Karpas-422 (cell line): ENCODE measurements at regions not wholly inside any gene's neighbourhood (a gene's known extent, or its start where the extent isn't known, plus 50 kb on each side); places are given as distances from the start of the nearest gene placed in this dataset.

Experiments
- DNase-seq: peaks from one replicate; pipeline ENCODE4 v3.0.0-alpha.2; 2015
- H2AFZ ChIP-seq: fragments of 200-600 bp; sonication (generic); 2 replicates; pipeline ENCODE4 v1.6.1; 2014; ENCODE audit warnings: antibody characterized with exemption, low read length, mixed read lengths
- H3K27ac ChIP-seq: fragments of 200-600 bp; sonication (generic); 2 replicates; pipeline ENCODE4 v1.5.1; 2014; ENCODE audit warnings: mild to moderate bottlenecking, low read length, moderate library complexity
- H3K27me3 ChIP-seq: fragments of 200-600 bp; sonication (generic); 2 replicates; pipeline ENCODE4 v1.6.1; 2014; ENCODE audit warnings: low read length, mixed read lengths
- H3K36me3 ChIP-seq: fragments of 200-600 bp; sonication (generic); 2 replicates; pipeline ENCODE4 v1.6.1; 2014; ENCODE audit warnings: low read length, mixed read lengths; ENCODE audit not compliant: insufficient read depth
- H3K4me1 ChIP-seq: fragments of 200-600 bp; sonication (generic); 2 replicates; pipeline ENCODE4 v1.6.1; 2014; ENCODE audit warnings: mild to moderate bottlenecking, low read length, mixed read lengths
- H3K4me2 ChIP-seq: fragments of 200-600 bp; sonication (generic); 2 replicates; pipeline ENCODE4 v1.6.1; 2014; ENCODE audit warnings: low read length, low read depth, mild to moderate bottlenecking; ENCODE audit not compliant: poor library complexity, severe bottlenecking
- H3K4me3 ChIP-seq: fragments of 200-600 bp; sonication (generic); 2 replicates; pipeline ENCODE4 v1.5.1; 2014; ENCODE audit warnings: mild to moderate bottlenecking, antibody characterized with exemption, low read length, mixed read lengths
- H3K79me2 ChIP-seq: fragments of 200-600 bp; sonication (generic); 2 replicates; pipeline ENCODE4 v1.6.1; 2014; ENCODE audit warnings: mild to moderate bottlenecking, low read length, mixed read lengths
- H3K9ac ChIP-seq: fragments of 200-600 bp; sonication (generic); 2 replicates; pipeline ENCODE4 v1.6.0; 2014; ENCODE audit warnings: low read length
- H3K9me2 ChIP-seq: fragments of 200-600 bp; sonication (generic), shearing (Covaris generic); replicated peaks from 2 replicates; pipeline ENCODE4 v1.6.0; 2014; ENCODE audit warnings: mild to moderate bottlenecking, low read length, moderate library complexity; ENCODE audit not compliant: insufficient read depth
- H3K9me3 ChIP-seq: fragments of 300-700, 200-600 bp; sonication (generic); 2 replicates; pipeline ENCODE4 v1.6.1; 2014; ENCODE audit warnings: low read length, mixed read lengths
- H4K20me1 ChIP-seq: fragments of 200-600 bp; sonication (generic); 2 replicates; pipeline ENCODE4 v1.6.1; 2014; ENCODE audit warnings: mild to moderate bottlenecking, antibody characterized with exemption, low read length, low read depth; ENCODE audit not compliant: insufficient read depth

DNA sequence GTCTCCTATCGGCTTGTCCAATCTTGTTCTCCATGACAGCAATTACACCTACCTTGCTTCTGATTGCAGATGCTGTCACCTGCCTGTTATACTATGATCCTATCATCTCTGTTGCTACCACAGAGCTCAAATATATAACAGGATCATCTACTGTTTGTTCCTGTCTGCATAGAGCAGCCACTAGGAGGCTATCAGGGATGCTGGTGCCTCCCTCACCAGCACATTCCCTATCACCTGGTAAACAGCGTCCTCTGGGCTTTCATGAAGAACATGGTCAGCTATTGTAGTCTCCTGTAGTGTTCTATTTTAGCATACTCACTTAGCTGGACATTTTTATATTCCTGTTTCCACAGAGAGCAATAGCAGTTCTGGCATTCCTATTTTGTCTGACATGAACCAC, 87.8 kb upstream of the FAT3 start:
- H3K79me2 ChIP-seq = no peaks in the 10 kb centered on the region
- H4K20me1 ChIP-seq = no peaks in the 10 kb centered on the region
- no peaks in the 10 kb centered on the region for H3K36me3 ChIP-seq
- no peaks in the 10 kb centered on the region for H3K27me3 ChIP-seq
- no peak overlapping the region for H3K9ac ChIP-seq
- H3K4me3 ChIP-seq = no peak overlapping the region
- H2AFZ ChIP-seq = no peak overlapping the region
- H3K4me2 ChIP-seq = no peak overlapping the region
- H3K4me1 ChIP-seq = no peaks in the 10 kb centered on the region
- no peak for DNase-seq
- no peak overlapping the region for H3K27ac ChIP-seq
- H3K9me2 ChIP-seq = peaks cover 5% of the 10 kb centered on the region; the same call in 1 of the 2 replicates
- peaks cover 45% of the 10 kb centered on the region for H3K9me3 ChIP-seq

DNA sequence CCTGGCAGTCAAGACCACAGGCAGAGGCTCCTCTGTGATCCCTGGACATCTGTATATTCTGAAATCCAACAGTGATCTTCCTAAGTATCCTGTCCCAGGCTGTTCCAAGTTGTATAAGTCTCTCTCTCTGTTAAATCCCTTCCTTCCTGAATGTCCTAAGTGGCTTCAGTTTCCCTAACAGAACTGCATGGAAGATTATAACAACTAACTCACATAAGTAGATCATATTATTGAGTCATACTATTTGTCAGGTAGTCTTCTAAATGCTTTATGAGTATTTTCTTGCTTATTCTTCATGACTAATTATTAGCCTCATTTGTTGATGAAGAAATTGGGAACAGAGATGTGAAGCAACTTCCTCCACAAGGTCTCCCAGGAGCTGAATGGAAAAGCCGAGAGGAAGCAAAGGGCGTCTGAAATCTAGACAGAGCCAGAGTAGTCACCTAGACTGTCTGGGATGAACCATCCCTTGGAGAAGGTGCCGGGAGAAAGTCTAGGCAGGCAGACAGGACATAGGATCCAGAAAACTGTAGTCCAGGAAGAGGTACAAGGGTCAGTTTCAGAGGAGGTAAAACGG, 93.2 kb upstream of the FAT3 start:
- Histone ChIP-seq H3K9me2 (peaks cover 6% of the 10 kb centered on the region; the same call in 1 of the 2 replicates), H3K27me3 (no peaks in the 10 kb centered on the region), H3K27ac (no peak overlapping the region), H3K4me2 (no peak overlapping the region), H2AFZ (no peak overlapping the region), H3K4me1 (no peaks in the 10 kb centered on the region), H3K4me3 (no peak overlapping the region), H3K79me2 (no peaks in the 10 kb centered on the region), H4K20me1 (no peaks in the 10 kb centered on the region), H3K9ac (no peak overlapping the region), H3K9me3 (peaks cover 51% of the 10 kb centered on the region), H3K36me3 (no peaks in the 10 kb centered on the region)
- no peak for DNase-seq

DNA sequence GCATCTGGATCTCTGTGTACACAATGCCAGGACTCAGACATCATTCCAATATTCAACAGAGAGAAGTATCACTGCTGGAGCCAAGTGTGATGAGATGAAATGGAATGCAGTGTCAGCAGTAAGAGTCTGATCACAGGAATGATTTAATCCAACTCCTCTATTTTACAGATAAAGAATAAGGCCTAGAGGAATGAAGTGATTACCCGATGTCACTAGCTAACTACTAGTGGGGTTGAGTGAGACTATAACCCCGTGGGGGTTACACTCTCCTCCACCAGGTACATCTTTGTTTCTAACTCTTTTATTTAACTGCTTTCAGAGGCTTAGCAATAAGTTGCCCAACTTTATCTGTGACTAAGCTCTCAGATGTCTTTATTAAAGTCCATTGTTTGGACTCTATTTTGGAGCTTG, 94.2 kb upstream of the FAT3 start:
- Histone ChIP-seq H2AFZ (no peak overlapping the region), H3K9me2 (peaks cover 6% of the 10 kb centered on the region; the same call in 1 of the 2 replicates), H3K4me1 (no peaks in the 10 kb centered on the region), H3K9ac (no peak overlapping the region), H3K36me3 (no peaks in the 10 kb centered on the region), H3K79me2 (no peaks in the 10 kb centered on the region), H3K4me2 (no peak overlapping the region), H3K4me3 (no peak overlapping the region), H3K9me3 (peaks cover 48% of the 10 kb centered on the region), H3K27me3 (no peaks in the 10 kb centered on the region), H4K20me1 (no peaks in the 10 kb centered on the region), H3K27ac (no peak overlapping the region)
- no peak for DNase-seq

DNA sequence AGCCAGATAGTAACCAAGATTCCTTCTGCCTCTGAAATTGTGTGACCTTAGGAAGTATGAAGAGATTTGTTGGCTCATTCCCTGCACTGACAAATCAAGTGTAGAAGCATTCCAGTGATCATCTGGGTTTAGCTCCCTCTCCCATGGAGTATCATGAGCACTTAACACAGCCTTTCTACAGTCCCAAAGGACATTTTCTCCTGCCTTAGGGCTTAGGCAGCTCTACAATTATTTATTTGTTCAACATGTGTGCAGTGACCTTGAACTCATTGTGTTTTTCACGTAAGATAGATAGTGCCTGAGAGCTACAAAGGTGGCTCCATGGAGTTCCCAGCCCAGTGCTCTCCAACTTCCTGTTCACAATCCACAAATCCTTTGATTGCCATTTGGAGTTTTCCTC, 94.8 kb upstream of the FAT3 start:
- Histone ChIP-seq H3K4me2 (no peak overlapping the region), H3K4me3 (no peak overlapping the region), H3K9me2 (peaks cover 6% of the 10 kb centered on the region; the same call in 1 of the 2 replicates), H3K9me3 (peaks cover 50% of the 10 kb centered on the region), H3K27me3 (no peaks in the 10 kb centered on the region), H3K79me2 (no peaks in the 10 kb centered on the region), H3K27ac (no peak overlapping the region), H2AFZ (no peak overlapping the region), H3K36me3 (no peaks in the 10 kb centered on the region), H4K20me1 (no peaks in the 10 kb centered on the region), H3K9ac (no peak overlapping the region), H3K4me1 (no peaks in the 10 kb centered on the region)
- no peak for DNase-seq

DNA sequence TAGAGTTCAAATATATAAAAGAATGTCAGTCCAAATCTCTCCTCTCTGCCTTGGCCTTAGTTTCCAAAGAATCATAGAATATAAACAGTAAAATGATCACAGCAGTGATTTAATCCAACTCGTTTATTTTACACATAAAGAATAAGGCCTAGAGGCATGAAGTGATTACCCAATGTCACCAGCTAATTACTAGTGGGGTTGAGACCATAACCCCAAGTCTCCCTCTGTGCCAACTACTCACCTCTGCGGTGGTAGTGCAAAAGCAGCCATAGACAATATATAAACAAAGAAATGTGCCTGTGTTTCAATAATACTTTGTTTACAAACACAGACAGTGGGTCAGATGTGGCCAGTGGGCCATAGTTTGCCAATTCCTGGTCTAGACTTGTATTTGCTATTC, 96.6 kb upstream of the FAT3 start:
- Histone ChIP-seq H3K4me1 (no peaks in the 10 kb centered on the region), H3K4me2 (no peak overlapping the region), H3K27ac (no peak overlapping the region), H3K36me3 (no peaks in the 10 kb centered on the region), H3K79me2 (no peaks in the 10 kb centered on the region), H3K9me3 (peaks cover 50% of the 10 kb centered on the region), H3K4me3 (no peak overlapping the region), H4K20me1 (no peaks in the 10 kb centered on the region), H3K9me2 (peaks cover 6% of the 10 kb centered on the region; the same call in 1 of the 2 replicates), H2AFZ (no peak overlapping the region), H3K27me3 (no peaks in the 10 kb centered on the region), H3K9ac (no peak overlapping the region)
- no peak for DNase-seq

DNA sequence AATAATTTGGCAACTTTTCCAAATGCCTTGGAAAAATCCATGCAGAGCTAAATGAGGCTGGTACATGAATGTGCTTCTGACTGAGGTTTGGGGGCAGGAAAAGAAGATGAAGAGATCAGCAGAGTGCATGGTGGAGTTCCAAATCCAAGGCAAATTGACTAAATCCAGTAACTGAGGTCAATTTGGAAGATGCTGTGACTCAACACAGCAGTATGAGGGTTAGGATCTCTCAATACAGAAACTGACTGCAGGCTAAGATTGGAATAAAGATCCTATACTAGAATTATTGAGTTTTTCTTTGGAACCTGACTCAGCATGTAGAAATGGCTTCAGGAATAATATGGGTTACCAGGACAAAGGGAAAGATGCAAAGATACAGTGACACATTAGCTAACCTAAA, 99.3 kb upstream of the FAT3 start:
- Histone ChIP-seq H2AFZ (no peak overlapping the region), H3K4me2 (no peak overlapping the region), H3K9me2 (no peaks in the 10 kb centered on the region), H3K27me3 (no peaks in the 10 kb centered on the region), H3K79me2 (no peaks in the 10 kb centered on the region), H3K4me1 (no peaks in the 10 kb centered on the region), H3K36me3 (no peaks in the 10 kb centered on the region), H3K9me3 (peaks cover 43% of the 10 kb centered on the region), H4K20me1 (no peaks in the 10 kb centered on the region), H3K9ac (no peak overlapping the region), H3K27ac (no peak overlapping the region), H3K4me3 (no peak overlapping the region)
- no peak for DNase-seq

DNA sequence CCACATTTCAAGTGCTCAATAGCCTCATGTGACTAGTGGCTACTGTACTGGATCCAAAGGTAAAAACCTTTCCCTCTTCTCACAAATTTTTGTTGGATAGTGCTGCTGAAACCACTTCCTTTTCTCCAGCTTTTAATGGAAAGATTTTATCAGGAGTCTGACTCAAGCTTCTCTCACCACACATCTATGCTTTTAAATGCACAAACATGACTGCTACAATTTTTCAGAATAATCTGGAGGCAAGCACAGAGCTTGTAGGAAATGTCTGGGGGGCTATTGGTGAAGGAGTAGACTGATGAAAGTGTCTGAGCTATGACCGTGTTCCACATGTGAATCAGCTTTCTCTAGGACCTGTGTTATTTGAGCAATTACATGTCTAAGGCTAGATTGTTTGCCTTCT, 101.1 kb upstream of the FAT3 start:
- no peaks in the 10 kb centered on the region for H3K4me1 ChIP-seq
- no peak overlapping the region for H3K9ac ChIP-seq
- H3K36me3 ChIP-seq = no peaks in the 10 kb centered on the region
- no peak overlapping the region for H2AFZ ChIP-seq
- no peaks in the 10 kb centered on the region for H3K9me2 ChIP-seq
- H4K20me1 ChIP-seq = no peaks in the 10 kb centered on the region
- peaks cover 59% of the 10 kb centered on the region for H3K9me3 ChIP-seq
- H3K79me2 ChIP-seq = no peaks in the 10 kb centered on the region
- no peak overlapping the region for H3K27ac ChIP-seq
- H3K27me3 ChIP-seq = no peaks in the 10 kb centered on the region
- H3K4me3 ChIP-seq = no peak overlapping the region
- no peak for DNase-seq
- H3K4me2 ChIP-seq = no peak overlapping the region

DNA sequence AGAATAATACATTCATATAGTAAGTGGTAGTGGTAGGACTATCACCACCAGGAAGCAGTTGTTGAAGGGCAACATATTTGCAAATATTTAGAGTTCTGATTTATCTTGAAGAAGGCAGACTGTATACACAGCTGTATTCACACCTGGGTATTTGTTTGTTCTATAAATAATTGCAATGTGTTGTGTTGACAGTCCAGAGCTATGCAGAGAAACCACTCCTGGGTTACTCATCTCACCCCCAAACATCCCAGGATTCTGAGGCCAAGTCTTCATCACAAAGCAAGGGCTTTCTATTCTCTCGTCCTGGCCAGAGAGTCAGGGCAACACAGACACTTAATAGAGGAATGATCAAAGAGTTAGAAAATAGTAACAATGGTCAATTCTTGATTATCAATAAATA, 102.1 kb upstream of the FAT3 start:
- no peak overlapping the region for H3K4me3 ChIP-seq
- H3K79me2 ChIP-seq = no peaks in the 10 kb centered on the region
- H3K9me3 ChIP-seq = peaks cover 57% of the 10 kb centered on the region
- no peaks in the 10 kb centered on the region for H4K20me1 ChIP-seq
- no peaks in the 10 kb centered on the region for H3K27me3 ChIP-seq
- no peak overlapping the region for H2AFZ ChIP-seq
- H3K36me3 ChIP-seq = no peaks in the 10 kb centered on the region
- no peak overlapping the region for H3K4me2 ChIP-seq
- no peak overlapping the region for H3K27ac ChIP-seq
- no peaks in the 10 kb centered on the region for H3K9me2 ChIP-seq
- H3K9ac ChIP-seq = no peak overlapping the region
- no peaks in the 10 kb centered on the region for H3K4me1 ChIP-seq
- no peak for DNase-seq

DNA sequence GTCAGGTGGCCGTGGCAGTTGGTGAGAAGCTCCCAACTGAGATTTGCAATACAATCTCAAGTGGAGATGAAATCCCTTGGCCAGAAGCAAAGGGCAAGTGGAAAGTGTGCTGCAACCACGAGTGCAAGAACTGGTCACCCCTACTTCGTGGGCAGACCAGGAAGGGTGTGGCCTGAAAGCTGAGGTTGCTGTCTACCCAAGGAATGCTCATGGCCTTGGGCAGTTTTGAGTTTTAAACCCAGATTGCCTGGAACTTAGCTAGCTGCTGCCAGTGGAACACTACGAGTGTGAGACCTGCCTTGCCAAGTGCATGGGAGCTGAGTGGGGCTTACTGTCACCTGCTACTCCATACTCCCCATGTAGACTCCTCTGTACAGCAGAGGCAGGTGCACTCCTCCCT, 113.3 kb upstream of the FAT3 start:
- no peaks in the 10 kb centered on the region for H3K79me2 ChIP-seq
- no peak overlapping the region for H2AFZ ChIP-seq
- no peaks in the 10 kb centered on the region for H3K36me3 ChIP-seq
- no peaks in the 10 kb centered on the region for H4K20me1 ChIP-seq
- no peak overlapping the region for H3K4me3 ChIP-seq
- DNase-seq = no peak
- no peaks in the 10 kb centered on the region for H3K27me3 ChIP-seq
- peaks cover 78% of the 10 kb centered on the region for H3K9me3 ChIP-seq
- H3K9ac ChIP-seq = no peak overlapping the region
- no peaks in the 10 kb centered on the region for H3K9me2 ChIP-seq
- no peak overlapping the region for H3K27ac ChIP-seq
- H3K4me2 ChIP-seq = no peak overlapping the region
- no peaks in the 10 kb centered on the region for H3K4me1 ChIP-seq
